SK-N-SH (cell line): ENCODE measurements at regions not wholly inside any gene's neighbourhood (a gene's known extent, or its start where the extent isn't known, plus 50 kb on each side); places are given as distances from the start of the nearest gene placed in this dataset.

Experiments
- CTCF ChIP-seq: fragments of 200-600 bp; sonication (generic); IDR thresholded peaks from 2 replicates; pipeline ENCODE4 v1.6.1; 2017; ENCODE audit warnings: antibody characterized with exemption, mild to moderate bottlenecking, moderate library complexity
- EP300 ChIP-seq, 2 experiments: IDR thresholded peaks; 2 replicates each; pipeline versions ENCODE4 v1.4.0 to v1.6.1; 2012; ENCODE audit warnings: borderline replicate concordance in 1 of 2, low read depth in 1 of 2, low read length in 1 of 2
- EZH2phosphoT487 ChIP-seq: fragments of 200-600 bp; sonication (generic); IDR thresholded peaks from 2 replicates; pipeline ENCODE4 v1.6.1; 2017; ENCODE audit warnings: low read depth, mixed run types, mild to moderate bottlenecking, antibody characterized with exemption, moderate library complexity, borderline replicate concordance
- FOXM1 ChIP-seq: IDR thresholded peaks from 2 replicates; pipeline ENCODE4 v1.4.0; 2012; ENCODE audit warnings: low read depth, mild to moderate bottlenecking
- IRF3 ChIP-seq: fragments of 150-350 bp; IDR thresholded peaks from 2 replicates; pipeline ENCODE4 v1.6.1; 2016; ENCODE audit warnings: mild to moderate bottlenecking, low read depth, low read length
- JUND ChIP-seq: IDR thresholded peaks from 2 replicates; pipeline ENCODE4 v1.4.0; 2012
- MAX ChIP-seq: IDR thresholded peaks from 2 replicates; pipeline ENCODE4 v1.4.0; 2012; ENCODE audit warnings: low read depth
- POLR2AphosphoS5 ChIP-seq: IDR thresholded peaks from 2 replicates; pipeline ENCODE4 v1.6.1; 2012; ENCODE audit warnings: low read depth, low read length
- RXRA ChIP-seq: IDR thresholded peaks from 2 replicates; pipeline ENCODE4 v1.4.0; 2012; ENCODE audit warnings: low read depth, mild to moderate bottlenecking, borderline replicate concordance
- SMC3 ChIP-seq: IDR thresholded peaks from 2 replicates; pipeline ENCODE4 v1.6.1; 2012; ENCODE audit warnings: low read depth, low read length, improper control_type of control experiment
- USF1 ChIP-seq: IDR thresholded peaks from 2 replicates; pipeline ENCODE4 v1.4.0; 2012; ENCODE audit warnings: low read depth, borderline replicate concordance
- YY1 ChIP-seq: IDR thresholded peaks from 2 replicates; pipeline ENCODE4 v1.4.0; 2012; ENCODE audit warnings: low read depth, mild to moderate bottlenecking
- ZBTB33 ChIP-seq: IDR thresholded peaks from 2 replicates; pipeline ENCODE4 v1.4.0; 2012; ENCODE audit warnings: low read depth, borderline replicate concordance

GRCh38 chr10:111390813-111391563 is 314.2 kb downstream of the ADRA2A start:
- TF ChIP-seq CTCF, result no peak
- TF ChIP-seq FOXM1, result no peak
- no peak for TF ChIP-seq POLR2AphosphoS5
- no peak for TF ChIP-seq USF1
- TF ChIP-seq IRF3, result no peak
- no peak for TF ChIP-seq YY1
- TF ChIP-seq EZH2phosphoT487, result no peak
- TF ChIP-seq ZBTB33, result no peak
- no peak for TF ChIP-seq SMC3
- no peak for TF ChIP-seq JUND
- no peak for TF ChIP-seq RXRA
- TF ChIP-seq EP300 (IDR thresholded peaks at IDR 0.05; ENCODE audit: borderline replicate concordance in 1 of 2, low read depth in 1 of 2, low read length in 1 of 2), result no peak
- TF ChIP-seq MAX, result no peak
